ENCODE measurements at regions not wholly inside any gene's neighbourhood (a gene's known extent, or its start where the extent isn't known, plus 50 kb on each side); places are given as distances from the start of the nearest gene placed in this dataset.

GRCh38 chr10:111953949-111954348 lies 229.6 kb downstream of the GPAM start:
- no peak for DNase-seq

- DNase-seq = no peak
Measured at GRCh38 chr10:111954386-111954785, 229.2 kb downstream of the GPAM start.

- no peak for DNase-seq
Measured at GRCh38 chr10:111956841-111957240, 226.7 kb downstream of the GPAM start.

- DNase-seq = no peak
Measured at GRCh38 chr10:111962951-111963350, 220.6 kb downstream of the GPAM start.

GRCh38 chr10:111967116-111967515 lies 216.4 kb downstream of the GPAM start:
- DNase-seq = no peak

GRCh38 chr10:111967547-111967946 lies 216.0 kb downstream of the GPAM start:
- no peak for DNase-seq

GRCh38 chr10:111968647-111969046 lies 214.9 kb downstream of the GPAM start:
- DNase-seq = no peak

- DNase-seq = no peak
Measured at GRCh38 chr10:111970111-111970510, 213.5 kb downstream of the GPAM start.

- DNase-seq = no peak
Measured at GRCh38 chr10:111972109-111972508, 211.5 kb downstream of the GPAM start.

GRCh38 chr10:111973306-111973705 lies 210.3 kb downstream of the GPAM start:
- DNase-seq = no peak

GRCh38 chr10:111973826-111974225 lies 209.7 kb downstream of the GPAM start:
- DNase-seq = no peak

- no peak for DNase-seq
Measured at GRCh38 chr10:111974325-111974724, 209.2 kb downstream of the GPAM start.

GRCh38 chr10:111976557-111976956 lies 207.0 kb downstream of the GPAM start:
- no peak for DNase-seq

- no peak for DNase-seq
Measured at GRCh38 chr10:111984057-111984456, 199.5 kb downstream of the GPAM start.

- no peak for DNase-seq
Measured at GRCh38 chr10:111986079-111986478, 197.5 kb downstream of the GPAM start.

- no peak for DNase-seq
Measured at GRCh38 chr10:111988646-111989045, 194.9 kb downstream of the GPAM start.

GRCh38 chr10:111989136-111989911 lies 194.2 kb downstream of the GPAM start:
- DNase-seq = no peak

- no peak for DNase-seq
Measured at GRCh38 chr10:111990734-111991133, 192.8 kb downstream of the GPAM start.

- no peak for DNase-seq
Measured at GRCh38 chr10:111993321-111993720, 190.2 kb downstream of the GPAM start.

GRCh38 chr10:111993872-111994426 lies 189.6 kb downstream of the GPAM start:
- no peak for DNase-seq

- DNase-seq = no peak
Measured at GRCh38 chr10:111996103-111996502, 187.5 kb downstream of the GPAM start.

GRCh38 chr10:111998728-111999127 lies 184.8 kb downstream of the GPAM start:
- no peak for DNase-seq

GRCh38 chr10:111999205-111999914 lies 184.2 kb downstream of the GPAM start:
- no peak for DNase-seq

- no peak for DNase-seq
Measured at GRCh38 chr10:111999915-112000302, 183.7 kb downstream of the GPAM start.
